ENCODE measurements at regions not wholly inside any gene's neighbourhood (a gene's known extent, or its start where the extent isn't known, plus 50 kb on each side); places are given as distances from the start of the nearest gene placed in this dataset.

DNA sequence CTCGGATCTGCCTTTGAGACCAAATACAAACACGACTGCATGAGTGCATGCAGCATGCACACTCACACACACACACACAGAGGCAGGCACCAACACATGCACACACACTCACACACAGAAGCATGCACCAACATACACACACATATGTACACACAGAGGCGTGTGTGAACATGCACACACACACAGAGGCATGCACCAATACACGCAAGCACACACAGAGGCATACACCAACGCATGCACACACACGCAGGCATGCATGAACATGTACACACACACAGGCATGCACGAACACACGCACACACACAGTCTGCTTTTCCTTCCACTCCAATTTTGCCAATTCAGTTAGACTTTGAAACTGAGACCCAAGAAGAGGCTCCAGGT, 67.3 kb upstream of the COL13A1 start (continued):
- TF ChIP-seq, protein P1, sequence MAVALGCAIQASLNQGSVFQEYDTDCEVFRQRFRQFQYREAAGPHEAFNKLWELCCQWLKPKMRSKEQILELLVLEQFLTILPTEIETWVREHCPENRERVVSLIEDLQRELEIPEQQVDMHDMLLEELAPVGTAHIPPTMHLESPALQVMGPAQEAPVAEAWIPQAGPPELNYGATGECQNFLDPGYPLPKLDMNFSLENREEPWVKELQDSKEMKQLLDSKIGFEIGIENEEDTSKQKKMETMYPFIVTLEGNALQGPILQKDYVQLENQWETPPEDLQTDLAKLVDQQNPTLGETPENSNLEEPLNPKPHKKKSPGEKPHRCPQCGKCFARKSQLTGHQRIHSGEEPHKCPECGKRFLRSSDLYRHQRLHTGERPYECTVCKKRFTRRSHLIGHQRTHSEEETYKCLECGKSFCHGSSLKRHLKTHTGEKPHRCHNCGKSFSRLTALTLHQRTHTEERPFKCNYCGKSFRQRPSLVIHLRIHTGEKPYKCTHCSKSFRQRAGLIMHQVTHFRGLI (CRISPR knock-in tag; IDR thresholded peaks at IDR 0.05), result no peak
- TF ChIP-seq BCL6 (CRISPR knock-in tag; IDR thresholded peaks at IDR 0.05) (no peak), ZEB2 (IDR thresholded peaks at IDR 0.05) (no peak), CSDE1 (IDR thresholded peaks at IDR 0.05) (no peak), JUN (IDR thresholded peaks at IDR 0.05; ENCODE audit: borderline replicate concordance, low read depth, low read length) (no peak), JUN (CRISPR knock-in tag; IDR thresholded peaks at IDR 0.05; ENCODE audit: borderline replicate concordance) (peak; percentile 73; the same call in 1 of the 2 replicates), HEY1 (CRISPR knock-in tag; IDR thresholded peaks at IDR 0.05; ENCODE audit: borderline replicate concordance) (no peak), U2AF2 (optimal IDR thresholded peaks at IDR 0.05; ENCODE audit: low read depth, low read length) (no peak), GABPB2 (CRISPR knock-in tag; conservative IDR thresholded peaks at IDR 0.05) (no peak), SMARCA5 (IDR thresholded peaks at IDR 0.05) (0 out of 2 replicates have a peak, but pooled peaks have one; percentile 65), BRF1 (IDR thresholded peaks at IDR 0.05; ENCODE audit: borderline replicate concordance, extremely low read depth, insufficient read length) (no peak), DDX20 (tag; IDR thresholded peaks at IDR 0.05; ENCODE audit: low read depth) (no peak), POLR2B (IDR thresholded peaks at IDR 0.05; ENCODE audit: low read depth, partially characterized antibody) (no peak), SMAD1 (IDR thresholded peaks at IDR 0.05; ENCODE audit: low read depth, low read length, partially characterized antibody) (no peak), ARNT (IDR thresholded peaks at IDR 0.05) (no peak), MTA3 (IDR thresholded peaks at IDR 0.05; ENCODE audit: borderline replicate concordance) (peak; percentile 47; the same call in 1 of the 2 replicates)
- TF ChIP-seq, protein P2, sequence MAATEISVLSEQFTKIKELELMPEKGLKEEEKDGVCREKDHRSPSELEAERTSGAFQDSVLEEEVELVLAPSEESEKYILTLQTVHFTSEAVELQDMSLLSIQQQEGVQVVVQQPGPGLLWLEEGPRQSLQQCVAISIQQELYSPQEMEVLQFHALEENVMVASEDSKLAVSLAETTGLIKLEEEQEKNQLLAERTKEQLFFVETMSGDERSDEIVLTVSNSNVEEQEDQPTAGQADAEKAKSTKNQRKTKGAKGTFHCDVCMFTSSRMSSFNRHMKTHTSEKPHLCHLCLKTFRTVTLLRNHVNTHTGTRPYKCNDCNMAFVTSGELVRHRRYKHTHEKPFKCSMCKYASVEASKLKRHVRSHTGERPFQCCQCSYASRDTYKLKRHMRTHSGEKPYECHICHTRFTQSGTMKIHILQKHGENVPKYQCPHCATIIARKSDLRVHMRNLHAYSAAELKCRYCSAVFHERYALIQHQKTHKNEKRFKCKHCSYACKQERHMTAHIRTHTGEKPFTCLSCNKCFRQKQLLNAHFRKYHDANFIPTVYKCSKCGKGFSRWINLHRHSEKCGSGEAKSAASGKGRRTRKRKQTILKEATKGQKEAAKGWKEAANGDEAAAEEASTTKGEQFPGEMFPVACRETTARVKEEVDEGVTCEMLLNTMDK (IDR thresholded peaks at IDR 0.05; ENCODE audit: borderline replicate concordance, insufficient read depth, low read depth, low read length, poor library complexity, severe bottlenecking), result no peak
- TF ChIP-seq, protein P3, sequence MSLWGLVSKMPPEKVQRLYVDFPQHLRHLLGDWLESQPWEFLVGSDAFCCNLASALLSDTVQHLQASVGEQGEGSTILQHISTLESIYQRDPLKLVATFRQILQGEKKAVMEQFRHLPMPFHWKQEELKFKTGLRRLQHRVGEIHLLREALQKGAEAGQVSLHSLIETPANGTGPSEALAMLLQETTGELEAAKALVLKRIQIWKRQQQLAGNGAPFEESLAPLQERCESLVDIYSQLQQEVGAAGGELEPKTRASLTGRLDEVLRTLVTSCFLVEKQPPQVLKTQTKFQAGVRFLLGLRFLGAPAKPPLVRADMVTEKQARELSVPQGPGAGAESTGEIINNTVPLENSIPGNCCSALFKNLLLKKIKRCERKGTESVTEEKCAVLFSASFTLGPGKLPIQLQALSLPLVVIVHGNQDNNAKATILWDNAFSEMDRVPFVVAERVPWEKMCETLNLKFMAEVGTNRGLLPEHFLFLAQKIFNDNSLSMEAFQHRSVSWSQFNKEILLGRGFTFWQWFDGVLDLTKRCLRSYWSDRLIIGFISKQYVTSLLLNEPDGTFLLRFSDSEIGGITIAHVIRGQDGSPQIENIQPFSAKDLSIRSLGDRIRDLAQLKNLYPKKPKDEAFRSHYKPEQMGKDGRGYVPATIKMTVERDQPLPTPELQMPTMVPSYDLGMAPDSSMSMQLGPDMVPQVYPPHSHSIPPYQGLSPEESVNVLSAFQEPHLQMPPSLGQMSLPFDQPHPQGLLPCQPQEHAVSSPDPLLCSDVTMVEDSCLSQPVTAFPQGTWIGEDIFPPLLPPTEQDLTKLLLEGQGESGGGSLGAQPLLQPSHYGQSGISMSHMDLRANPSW (CRISPR knock-in tag; IDR thresholded peaks at IDR 0.05), result no peak
- TF ChIP-seq, protein P4, sequence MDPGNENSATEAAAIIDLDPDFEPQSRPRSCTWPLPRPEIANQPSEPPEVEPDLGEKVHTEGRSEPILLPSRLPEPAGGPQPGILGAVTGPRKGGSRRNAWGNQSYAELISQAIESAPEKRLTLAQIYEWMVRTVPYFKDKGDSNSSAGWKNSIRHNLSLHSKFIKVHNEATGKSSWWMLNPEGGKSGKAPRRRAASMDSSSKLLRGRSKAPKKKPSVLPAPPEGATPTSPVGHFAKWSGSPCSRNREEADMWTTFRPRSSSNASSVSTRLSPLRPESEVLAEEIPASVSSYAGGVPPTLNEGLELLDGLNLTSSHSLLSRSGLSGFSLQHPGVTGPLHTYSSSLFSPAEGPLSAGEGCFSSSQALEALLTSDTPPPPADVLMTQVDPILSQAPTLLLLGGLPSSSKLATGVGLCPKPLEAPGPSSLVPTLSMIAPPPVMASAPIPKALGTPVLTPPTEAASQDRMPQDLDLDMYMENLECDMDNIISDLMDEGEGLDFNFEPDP (CRISPR knock-in tag; IDR thresholded peaks at IDR 0.05), result 0 out of 2 replicates have a peak, but pooled peaks have one; percentile 26
- TF ChIP-seq, protein P5, sequence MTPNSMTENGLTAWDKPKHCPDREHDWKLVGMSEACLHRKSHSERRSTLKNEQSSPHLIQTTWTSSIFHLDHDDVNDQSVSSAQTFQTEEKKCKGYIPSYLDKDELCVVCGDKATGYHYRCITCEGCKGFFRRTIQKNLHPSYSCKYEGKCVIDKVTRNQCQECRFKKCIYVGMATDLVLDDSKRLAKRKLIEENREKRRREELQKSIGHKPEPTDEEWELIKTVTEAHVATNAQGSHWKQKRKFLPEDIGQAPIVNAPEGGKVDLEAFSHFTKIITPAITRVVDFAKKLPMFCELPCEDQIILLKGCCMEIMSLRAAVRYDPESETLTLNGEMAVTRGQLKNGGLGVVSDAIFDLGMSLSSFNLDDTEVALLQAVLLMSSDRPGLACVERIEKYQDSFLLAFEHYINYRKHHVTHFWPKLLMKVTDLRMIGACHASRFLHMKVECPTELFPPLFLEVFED (CRISPR knock-in tag; conservative IDR thresholded peaks at IDR 0.05), result peak; percentile 90

Measured in K562 (cell line).